ENCODE measurements at regions not wholly inside any gene's neighbourhood (a gene's known extent, or its start where the extent isn't known, plus 50 kb on each side); places are given as distances from the start of the nearest gene placed in this dataset.

DNA sequence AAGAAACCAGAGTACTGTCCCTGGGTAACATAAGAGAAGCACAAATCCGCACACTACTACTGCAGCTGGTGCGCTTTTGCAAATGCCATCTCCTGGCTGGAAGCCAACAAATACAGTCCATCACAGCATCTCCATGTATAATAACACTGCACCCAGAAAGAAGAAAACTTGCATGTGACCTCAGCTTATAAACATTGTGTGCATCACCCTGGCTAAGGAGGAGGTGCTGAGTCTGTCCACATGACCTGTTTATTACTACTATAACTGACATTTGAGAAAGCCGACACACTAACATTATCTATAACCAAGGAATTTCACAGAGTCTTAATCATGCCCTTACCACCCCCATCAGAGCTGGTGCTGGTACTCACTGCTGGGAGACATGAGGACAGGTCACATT lies 516.8 kb downstream of the CFAP47 start:
- DNase-seq (ENCODE audit: low spot score), result no peak

DNA sequence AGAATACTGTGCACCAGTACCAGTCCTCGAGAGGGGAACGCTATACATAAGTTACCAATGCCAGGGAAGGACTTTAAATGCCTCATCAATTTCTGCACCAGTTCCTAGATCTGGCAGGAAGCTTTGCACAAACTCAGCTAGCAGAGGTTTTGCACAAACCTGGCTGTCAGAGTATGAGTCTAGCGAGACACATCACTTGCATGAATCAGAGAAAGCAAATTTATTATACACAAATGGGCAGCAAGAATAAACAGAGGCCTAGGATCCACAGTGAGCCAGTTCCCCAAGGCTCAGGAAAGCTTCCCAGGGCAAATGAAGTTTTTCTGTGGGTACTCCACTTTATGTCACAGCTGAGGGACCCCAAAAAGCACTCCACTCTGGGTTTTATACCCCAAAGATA lies 523.5 kb downstream of the CFAP47 start:
- no peak for DNase-seq (ENCODE audit: low spot score)

DNA sequence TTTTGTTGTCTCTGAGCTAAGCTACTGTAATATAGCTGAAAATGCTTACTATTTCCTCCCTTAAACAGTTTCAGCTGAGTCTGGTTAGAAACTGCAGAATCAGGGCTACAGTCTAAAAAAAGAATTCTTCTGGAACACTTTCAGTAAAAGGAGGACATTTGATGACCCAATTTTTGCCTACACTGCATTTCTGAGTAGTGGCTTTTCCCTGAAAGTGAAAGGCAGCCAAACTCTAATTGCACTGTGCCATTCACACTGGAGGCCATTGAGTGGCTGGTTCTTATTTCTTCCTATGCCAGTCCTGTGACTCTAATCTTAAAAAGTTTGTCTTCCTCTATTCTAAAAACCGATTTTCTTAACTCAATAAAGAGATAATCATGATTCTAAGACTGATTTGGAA lies 526.0 kb downstream of the CFAP47 start:
- no peak for DNase-seq (ENCODE audit: low spot score)

DNA sequence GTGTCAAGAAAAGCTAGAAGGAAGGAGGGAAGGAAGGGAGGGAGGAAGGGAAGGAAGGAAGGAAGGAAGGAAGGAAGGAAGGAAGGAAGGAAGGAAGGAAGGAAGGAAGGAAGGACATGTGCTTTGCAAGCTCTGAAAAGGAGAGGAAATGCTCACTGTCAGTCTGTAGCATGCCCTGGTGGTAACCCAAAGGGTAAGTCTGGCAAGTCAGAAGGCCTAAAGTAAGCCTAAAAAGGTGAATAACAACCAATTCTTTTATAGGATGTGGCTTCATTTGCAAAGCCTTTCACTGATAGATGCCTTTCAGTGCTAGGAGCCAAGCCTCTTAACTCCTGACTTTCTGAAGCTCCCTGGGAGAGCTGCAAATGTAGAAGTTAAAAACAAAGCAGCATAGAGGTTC lies 542.6 kb downstream of the CFAP47 start:
- DNase-seq (ENCODE audit: low spot score), result no peak

DNA sequence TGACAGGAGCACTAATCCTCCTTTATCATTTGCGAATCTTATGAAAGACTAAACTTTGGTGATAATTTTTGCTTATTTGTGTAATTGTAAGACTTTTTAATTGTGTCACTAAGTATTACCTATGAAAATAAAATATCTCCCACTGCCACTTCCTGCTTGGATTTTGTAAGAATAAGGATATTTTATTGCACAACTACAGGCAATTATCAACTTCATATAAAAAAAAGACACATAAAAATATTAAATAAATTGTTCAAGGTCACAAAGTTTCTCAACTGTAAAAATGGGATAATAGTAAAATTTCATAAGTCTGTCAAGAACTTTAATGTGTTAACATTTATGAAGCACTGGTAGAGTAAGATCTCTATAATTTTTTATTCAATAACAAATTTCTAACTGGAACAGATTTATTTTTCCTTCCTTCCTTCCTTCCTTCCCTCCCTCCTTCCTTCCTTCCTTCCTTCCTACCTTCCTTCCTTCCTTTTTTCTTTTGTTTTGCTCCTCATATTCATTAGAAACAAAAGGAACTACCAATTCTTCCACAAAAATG lies 527.6 kb upstream of the FAM47C start:
- no peak for DNase-seq (ENCODE audit: low spot score)

DNA sequence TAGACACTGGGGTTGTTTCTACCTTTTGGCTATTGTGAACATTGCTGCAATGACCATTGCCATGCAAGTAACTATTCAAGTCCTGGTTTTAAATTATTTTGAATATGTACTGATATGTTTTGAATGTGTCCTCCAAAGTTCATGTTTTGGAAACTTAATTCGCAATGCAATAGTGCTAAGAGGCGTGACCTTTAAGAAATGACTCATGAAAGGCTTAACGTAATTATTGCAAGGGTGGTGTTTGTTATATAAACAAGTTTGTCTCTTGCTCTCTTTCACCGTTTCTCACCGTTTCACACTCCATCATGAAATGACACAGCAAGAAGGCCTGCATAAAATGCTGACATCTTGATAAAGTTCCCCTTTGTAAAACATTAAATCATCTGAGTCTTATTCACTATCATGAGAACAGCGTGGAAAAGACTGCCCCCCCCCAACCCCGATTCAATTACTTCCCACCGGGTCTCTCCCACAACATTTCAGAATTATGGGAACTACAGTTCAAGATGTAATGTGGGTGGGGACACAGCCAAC lies 506.9 kb upstream of the FAM47C start:
- DNase-seq (ENCODE audit: low spot score), result no peak

DNA sequence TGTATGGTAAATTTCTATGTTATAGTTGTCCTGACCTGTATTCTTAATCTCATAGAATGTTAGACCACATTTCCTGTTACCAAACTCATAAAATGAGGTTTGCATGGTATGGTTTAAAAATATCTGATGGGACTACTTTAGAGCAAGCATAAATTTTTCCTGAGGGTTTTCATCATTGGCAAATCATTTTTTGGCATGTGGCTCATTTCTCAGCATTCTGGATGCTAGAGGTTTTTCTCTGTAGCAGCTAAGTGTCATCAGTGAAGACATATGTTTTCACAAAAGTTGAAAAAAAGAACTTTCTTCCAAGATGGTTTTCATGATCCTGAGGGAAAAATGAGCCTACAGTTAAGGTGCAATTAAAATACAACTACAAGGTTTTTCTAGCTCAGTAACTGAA lies 503.5 kb upstream of the FAM47C start:
- no peak for DNase-seq (ENCODE audit: low spot score)

DNA sequence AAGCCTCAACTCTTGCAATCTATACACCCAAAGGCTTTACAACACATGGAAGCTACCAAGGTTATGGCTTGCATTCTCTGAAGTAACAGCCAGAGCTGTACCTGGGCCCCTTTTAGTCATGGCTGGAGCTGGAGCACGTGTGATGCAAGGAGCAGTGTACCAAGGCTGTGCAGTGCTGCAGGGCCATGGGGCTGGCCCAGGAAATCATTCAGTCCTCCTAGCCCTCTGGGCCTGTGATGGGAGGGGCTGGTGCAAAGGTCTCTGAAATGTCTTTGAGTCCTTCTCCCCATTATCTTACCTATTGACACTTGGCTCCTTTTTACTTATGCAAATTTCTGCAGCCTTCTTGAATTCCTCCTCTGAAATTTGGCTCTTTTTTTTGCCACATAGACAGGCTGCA lies 500.1 kb upstream of the FAM47C start:
- DNase-seq (ENCODE audit: low spot score), result no peak

DNA sequence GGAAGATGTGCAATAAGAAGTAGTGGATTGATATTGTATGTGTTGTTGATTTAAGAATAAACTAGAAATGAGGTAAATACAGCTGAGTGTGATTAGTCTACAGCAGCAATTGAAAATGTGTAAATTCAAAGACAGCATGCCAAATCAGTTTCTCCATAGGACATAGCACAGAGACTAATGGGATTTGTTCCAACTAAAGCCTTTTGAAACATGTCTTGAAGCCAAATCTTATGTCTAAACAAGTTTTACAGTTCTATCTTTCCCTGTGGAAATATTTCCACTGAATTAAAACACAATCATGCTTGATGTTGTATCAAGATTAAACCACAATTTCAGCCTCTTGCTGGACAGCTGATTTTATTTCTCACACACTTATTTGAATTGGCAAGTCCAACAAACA lies 497.4 kb upstream of the FAM47C start:
- no peak for DNase-seq (ENCODE audit: low spot score)

DNA sequence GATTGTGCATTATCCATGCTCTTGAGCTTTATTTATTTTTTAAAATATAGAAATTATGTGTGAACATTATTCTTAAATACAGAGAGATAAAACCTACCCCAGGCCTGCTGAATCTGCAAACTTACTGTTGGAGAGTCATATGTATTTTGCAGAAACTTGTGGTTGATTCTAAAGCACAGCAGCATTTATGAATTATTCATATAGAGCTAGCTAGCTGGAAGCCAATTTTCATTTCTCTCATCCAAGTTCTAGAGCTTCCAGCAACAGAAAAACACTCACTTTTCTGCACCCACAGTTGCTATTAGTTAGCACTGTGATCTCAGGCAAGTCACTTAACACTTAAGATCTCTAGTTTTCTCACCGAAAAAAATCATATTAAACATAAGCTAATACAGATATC lies 479.5 kb upstream of the FAM47C start:
- no peak for DNase-seq (ENCODE audit: low spot score)

DNA sequence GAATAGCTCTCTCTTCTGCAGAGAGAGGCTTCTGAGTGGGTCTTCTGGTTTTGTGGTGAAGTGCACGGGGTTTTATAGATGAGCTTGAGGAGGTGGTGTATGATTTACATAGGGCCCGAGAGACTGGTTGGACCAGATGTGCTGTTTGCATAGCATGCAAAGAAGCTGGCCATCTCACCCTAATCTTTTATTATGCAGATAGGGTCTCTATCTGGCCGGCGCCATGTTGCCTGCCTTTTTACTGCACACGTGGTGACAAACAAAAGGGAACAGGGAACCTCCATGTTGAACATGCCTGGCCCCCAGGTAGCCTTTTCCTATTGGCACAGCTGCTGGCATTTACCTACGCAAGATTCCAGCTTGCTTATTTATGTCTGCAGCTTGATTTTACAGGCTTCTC lies 473.3 kb upstream of the FAM47C start:
- no peak for DNase-seq (ENCODE audit: low spot score)

DNA sequence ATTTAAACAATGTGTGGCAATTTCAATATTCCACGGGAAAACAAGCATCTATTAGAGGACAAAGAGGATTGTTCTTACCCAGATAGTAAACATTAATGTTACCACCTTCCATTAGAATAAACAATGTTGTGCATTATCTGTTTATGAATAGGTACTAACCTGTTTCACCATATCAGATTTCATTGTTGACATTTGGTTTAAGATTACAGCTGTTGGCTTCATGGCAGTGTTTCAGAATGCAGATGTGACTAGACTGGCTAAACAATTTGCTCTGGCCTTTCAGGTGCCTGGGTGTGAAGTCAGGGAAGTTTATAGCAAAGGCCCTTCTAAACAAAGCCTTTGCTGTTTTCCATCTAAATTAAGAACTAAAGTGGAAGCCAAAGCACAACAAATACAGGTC lies 464.7 kb upstream of the FAM47C start:
- no peak for DNase-seq (ENCODE audit: low spot score)

DNA sequence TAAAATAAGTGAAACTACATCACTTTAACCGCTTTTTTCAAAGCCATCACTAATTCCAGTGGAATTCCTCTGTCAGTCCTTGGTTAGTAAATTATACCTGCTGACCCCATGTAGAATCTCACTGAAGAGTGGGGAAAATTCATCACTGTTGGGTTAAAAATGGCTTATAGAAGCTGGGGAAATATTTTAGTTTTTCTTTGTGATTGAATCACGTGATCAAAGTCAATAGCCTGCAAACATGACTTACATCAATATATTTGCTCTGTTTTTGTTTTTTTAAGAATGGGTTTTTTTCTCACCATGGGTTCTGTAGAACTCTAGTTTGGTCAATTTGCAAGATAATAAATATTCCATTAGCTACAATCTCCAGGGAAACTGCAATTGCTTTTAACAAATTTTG lies 445.2 kb upstream of the FAM47C start:
- DNase-seq (ENCODE audit: low spot score), result no peak

DNA sequence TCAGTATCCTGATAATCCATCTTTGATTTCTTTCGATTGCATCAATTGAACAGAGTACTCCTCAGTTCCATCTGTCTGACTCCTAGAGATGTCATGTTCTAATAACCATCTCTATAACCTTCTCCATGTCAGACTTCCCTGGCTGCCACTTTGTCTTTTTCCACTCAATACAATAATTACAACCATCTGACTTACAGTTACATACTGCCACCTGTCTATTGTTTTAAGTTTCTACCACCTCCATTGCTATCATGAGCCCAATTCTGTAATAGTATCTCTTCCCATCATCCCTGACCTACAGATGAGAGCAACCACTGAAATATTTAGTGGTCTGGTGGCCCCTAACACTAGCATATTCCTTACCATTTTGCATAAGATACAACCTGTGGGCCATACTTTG lies 439.2 kb upstream of the FAM47C start:
- no peak for DNase-seq (ENCODE audit: low spot score)

DNA sequence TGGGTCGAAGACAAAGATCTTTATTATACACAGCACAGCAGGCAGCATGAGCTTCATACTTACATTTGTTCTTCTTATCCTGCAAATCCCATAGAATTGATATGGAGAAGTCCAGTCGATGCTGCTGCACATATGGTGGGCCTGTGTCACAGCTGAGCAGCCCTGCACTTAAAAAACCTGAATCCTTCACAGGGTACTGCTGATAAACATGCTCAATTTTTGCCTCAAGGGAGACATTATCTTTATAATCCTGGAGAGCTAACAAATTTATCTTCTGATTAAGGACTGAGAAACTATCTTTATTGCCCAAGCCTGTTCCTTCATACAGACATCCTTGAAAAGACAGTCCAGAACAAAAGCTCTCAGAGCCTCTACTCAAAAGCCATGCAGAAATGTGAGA lies 434.4 kb upstream of the FAM47C start:
- no peak for DNase-seq (ENCODE audit: low spot score)

DNA sequence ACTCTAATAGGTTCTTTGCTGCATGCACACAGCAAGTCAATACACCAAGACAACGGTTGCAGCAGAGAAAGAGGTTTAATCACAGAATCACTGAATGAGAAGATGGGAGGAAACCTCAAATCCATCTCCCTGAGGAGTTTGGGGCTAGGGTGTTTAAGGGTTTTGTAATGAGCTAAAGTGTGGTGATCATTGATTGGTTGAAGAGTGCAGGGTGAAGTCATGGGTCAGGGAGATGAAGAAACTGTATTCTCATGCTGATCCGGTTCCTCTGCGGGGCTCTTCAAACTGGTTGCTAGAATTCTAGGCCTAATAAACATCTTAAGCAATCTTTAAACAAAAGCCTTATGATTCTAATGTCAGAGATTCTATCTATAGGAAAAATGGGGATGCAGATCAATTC lies 432.5 kb upstream of the FAM47C start:
- DNase-seq (ENCODE audit: low spot score), result no peak

DNA sequence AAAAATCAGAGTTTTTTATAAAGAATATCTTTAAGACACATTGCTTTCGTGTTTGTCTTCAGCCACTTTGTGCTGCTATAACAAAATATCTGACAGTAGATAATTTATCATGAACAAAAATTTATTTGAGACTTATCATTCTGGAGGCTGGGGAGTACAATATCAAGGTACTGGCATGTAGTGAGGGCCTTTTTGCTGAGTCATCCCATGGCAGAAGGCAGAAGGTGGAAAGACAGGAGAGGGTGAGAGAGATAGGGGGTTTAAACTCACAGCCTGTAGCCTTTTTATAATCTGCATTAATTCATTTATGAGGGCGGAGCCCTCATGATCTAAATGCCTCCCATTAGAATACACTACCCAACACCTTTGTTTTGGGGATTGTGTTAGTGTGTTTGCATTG lies 431.2 kb upstream of the FAM47C start:
- no peak for DNase-seq (ENCODE audit: low spot score)

DNA sequence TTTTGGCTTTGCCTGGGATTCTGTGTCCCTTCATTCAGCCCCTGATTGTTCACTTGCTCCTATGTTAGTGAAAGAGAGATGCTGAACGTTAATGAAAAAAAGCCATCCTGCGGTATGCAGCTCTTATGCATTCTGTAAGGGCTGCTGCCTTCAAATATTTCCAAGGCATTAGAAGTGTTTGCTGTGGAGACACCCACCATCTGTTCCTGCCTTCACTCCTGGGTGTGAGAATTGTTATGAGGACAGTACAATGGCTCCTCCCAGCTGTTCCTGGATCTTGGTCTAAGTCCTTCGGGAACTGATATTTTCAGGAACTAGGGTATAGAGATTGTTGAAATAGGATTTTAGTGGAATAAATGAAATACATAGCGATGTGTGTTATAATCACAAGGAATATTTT lies 427.1 kb upstream of the FAM47C start:
- no peak for DNase-seq (ENCODE audit: low spot score)

DNA sequence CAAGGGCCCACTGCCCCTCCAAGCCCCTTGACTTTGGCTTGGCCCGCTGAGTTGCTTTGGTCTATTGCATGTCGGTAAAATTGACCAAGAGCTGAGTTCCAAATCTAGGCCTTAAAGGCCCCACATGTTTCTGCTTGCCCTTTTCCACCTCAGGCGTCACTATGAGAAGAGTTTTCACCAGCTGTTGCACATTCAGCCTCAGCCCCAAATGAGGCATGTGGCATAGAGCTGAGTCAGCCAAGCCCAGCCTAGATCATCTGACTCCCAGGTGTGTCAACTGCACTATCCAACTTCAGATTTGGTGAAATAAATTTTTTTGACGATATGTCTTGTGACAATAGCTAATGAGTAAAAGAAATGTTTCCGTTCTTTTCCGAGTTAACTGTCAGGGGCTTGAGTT lies 424.5 kb upstream of the FAM47C start:
- no peak for DNase-seq (ENCODE audit: low spot score)

DNA sequence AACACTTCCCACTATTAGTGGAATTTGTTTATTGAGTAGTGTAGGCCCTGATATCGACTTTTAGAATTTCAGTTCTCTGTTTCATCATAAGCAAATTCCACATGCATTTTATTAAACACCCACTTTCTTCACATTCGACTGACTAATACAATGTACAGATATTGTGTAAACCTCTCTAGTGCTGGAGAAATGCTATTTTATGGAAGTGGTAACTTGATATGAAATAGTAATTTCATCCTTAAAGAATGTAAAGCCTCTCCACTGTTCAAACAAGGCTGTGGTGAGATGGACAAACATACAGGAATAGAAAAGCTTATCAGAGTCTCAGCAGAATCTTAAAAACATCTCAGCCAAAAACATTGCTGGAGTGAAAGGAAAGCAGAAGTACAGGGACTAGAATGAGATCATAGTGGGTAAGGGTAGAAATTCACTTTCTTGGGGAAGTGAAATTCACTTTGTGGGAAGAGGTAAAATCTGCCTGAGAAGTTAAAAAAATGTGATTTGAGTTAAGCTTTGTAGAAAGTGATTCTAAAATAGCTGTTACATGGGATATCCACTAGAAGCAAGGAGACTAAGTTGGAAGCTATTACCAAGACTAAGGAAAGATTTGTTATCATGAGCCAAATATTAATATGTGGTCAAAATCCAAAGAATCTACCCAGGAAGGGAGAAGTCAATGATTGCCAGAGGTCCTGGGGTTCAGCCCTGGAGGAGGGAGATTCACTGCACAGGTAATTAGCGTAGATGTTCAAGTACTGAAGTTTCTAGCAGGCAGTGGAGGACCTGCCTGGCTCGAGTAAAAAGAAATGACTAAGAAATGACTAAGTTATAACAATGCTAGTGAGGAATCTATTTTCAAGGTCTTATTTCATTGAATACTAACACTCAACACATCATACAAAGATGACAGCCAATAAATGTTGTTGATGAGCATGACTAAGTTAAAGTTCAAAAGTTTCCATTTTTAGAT lies 398.3 kb upstream of the FAM47C start:
- DNase-seq (ENCODE audit: low spot score), result no peak

DNA sequence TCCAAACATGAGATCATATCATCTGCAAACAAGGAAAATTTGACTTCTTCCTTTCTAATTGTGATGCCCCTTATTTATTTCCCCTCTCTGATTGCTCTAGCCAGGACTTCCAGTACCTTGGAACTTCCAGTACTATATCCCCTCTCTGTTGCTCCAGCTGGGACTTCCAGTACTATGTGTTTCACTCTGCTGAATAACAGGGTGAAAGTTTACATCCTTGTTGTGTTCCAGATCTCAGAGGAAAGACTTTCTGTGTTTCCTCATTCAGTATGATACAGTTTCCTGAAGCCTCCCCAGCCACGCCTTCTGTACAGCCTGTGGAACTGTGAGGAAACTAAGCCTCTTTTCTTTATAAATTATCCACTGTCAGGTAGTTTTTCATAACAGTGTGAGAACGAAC lies 381.3 kb upstream of the FAM47C start:
- no peak for DNase-seq (ENCODE audit: low spot score)

DNA sequence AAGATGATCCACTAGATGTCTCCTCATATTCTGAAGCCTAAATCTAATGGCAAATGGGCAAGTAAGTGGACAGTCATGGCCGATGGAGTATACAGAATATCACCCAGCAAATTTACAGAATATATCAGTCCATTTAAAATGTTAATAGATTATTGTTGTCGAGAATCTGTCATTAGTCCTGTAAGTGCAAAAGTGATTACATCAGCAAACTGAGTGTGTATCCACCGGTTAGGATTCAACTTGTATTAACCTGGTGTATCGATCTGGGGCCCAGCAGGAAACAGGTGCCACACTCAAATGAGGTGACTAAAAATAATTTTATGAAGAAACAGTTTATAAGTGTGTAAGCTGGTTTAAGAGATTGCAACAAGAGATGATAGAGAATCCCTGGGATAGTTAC lies 367.9 kb upstream of the FAM47C start:
- DNase-seq (ENCODE audit: low spot score), result no peak

DNA sequence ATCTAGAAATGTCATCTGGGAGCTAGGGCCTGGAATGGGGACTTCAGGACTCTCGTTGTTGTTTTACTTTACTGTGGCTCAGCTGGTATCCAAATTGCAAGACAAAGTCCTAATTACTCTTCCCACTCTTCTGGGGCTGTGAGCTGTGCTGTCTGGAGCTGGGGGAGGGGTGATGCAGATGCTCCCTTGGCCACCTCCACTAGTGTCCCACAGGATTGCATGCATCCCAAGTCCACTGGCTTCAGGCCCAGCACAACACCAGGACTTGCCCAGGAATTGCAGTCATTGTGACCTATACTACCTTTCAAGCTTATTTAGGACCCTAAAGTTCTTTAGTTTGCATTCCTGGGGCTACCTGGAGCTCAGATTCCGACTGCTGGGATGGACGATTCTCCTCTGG lies 366.1 kb upstream of the FAM47C start:
- DNase-seq (ENCODE audit: low spot score), result no peak

DNA sequence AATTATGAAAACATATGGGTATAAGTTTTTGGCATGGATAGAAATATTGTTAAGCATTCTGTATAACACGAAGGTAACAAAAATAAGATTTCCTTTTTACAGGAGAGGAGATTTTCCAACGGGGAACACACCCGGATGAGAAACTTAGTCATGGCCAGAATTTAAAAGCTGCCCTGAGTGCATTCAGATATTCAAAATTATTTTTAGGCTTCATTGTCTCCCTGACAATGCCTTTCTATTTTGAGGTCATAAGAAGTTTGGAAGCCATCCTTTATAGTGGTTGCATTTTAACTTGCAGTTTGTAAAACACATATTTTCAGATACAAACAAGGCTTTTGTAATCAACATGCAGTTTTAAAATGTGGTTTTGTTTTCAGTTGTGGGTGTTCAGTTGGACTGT lies 357.5 kb upstream of the FAM47C start:
- no peak for DNase-seq (ENCODE audit: low spot score)
